ENCODE measurements at regions not wholly inside any gene's neighbourhood (a gene's known extent, or its start where the extent isn't known, plus 50 kb on each side); places are given as distances from the start of the nearest gene placed in this dataset.

DNA sequence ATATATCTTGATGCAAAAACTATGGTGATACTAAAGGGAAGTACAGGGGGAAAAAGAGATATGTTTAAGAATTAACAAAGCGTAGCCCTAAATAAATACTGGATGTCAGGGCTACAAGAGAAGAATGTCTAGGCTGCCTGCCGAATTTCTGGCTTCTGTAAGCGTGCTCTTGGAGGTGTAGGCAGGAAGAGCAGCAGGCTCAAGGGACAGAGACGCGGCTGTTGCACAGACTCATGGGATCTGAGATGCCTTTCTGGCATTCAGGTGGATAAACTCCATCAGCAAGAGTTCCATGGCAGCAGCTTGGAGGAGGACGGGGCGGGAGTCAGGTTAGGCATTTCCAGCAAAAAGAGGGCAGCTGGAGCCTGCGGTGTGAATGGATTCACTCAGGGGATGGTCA, 123.2 kb upstream of the TWIST2 start:
- no peak for TF ChIP-seq EZH2phosphoT487 (IDR thresholded peaks at IDR 0.05; ENCODE audit: borderline replicate concordance, low read depth, low read length)
- no peaks in the 10 kb centered on the region for H3K36me3 ChIP-seq (ENCODE audit: insufficient read depth, low read length)
- DNase-seq (ENCODE audit: low spot score): no peak
- no peaks in the 10 kb centered on the region for H3K4me1 ChIP-seq (ENCODE audit: insufficient read depth, low read length, poor library complexity, severe bottlenecking)
- no peaks in the 10 kb centered on the region for H3K79me2 ChIP-seq (ENCODE audit: insufficient read depth, low read depth, low read length)
- no peaks in the 10 kb centered on the region for H3K9me2 ChIP-seq (ENCODE audit: insufficient read depth, low read length)
- POLR2A ChIA-PET: no interaction called here
- H3K4me2 ChIP-seq (ENCODE audit: low read length): no peak overlapping the region
- intact Hi-C loops (cut with micrococcal nuclease; ENCODE audit: unreplicated experiment): no loop called here
- no peaks in the 10 kb centered on the region for H3K9me3 ChIP-seq (ENCODE audit: low read length)
- H3K27ac ChIP-seq (ENCODE audit: low read depth, low read length, poor library complexity, severe bottlenecking): no peak overlapping the region
- H3K4me3 ChIP-seq (ENCODE audit: low read depth, low read length, poor library complexity, severe bottlenecking): no peak overlapping the region
- no peaks in the 10 kb centered on the region for H4K20me1 ChIP-seq (ENCODE audit: insufficient read depth, low read length)
- no peak overlapping the region for H2AFZ ChIP-seq (ENCODE audit: low read length)
- BruUV-seq (replicated peaks): no TSS peak
- CTCF ChIA-PET (ENCODE audit: unreplicated experiment): no interaction called here

DNA sequence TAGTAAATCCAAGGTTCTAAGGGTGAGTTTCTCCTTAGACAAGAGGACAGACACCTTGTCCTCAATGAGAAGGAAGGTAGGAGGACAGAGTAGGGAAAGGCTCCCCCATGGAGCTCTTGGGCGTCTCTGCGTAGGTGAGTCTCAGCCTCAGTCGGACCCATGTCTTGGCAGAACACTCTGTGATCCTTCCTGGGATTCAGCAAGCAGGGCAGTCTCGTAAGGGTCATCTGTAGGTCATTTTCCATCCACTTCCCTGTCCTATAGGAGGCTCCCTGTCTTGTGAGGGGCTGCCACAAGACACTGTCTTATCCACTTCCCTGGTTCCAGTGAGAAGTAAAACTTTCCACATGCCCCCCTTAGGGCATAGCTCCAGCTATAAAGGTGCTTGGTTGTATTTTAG, 122.6 kb upstream of the TWIST2 start:
- intact Hi-C loops (cut with micrococcal nuclease; ENCODE audit: unreplicated experiment): no loop called here
- Histone ChIP-seq H4K20me1 (ENCODE audit: insufficient read depth, low read length) (no peaks in the 10 kb centered on the region), H3K4me2 (ENCODE audit: low read length) (no peak overlapping the region), H3K27ac (ENCODE audit: low read depth, low read length, poor library complexity, severe bottlenecking) (no peak overlapping the region), H3K9me2 (ENCODE audit: insufficient read depth, low read length) (no peaks in the 10 kb centered on the region), H3K4me3 (ENCODE audit: low read depth, low read length, poor library complexity, severe bottlenecking) (no peak overlapping the region), H3K9me3 (ENCODE audit: low read length) (no peaks in the 10 kb centered on the region), H3K4me1 (ENCODE audit: insufficient read depth, low read length, poor library complexity, severe bottlenecking) (no peaks in the 10 kb centered on the region), H2AFZ (ENCODE audit: low read length) (no peak overlapping the region), H3K79me2 (ENCODE audit: insufficient read depth, low read depth, low read length) (no peaks in the 10 kb centered on the region), H3K36me3 (ENCODE audit: insufficient read depth, low read length) (no peaks in the 10 kb centered on the region)
- DNase-seq (ENCODE audit: low spot score): no peak
- no TSS peak for BruUV-seq (replicated peaks)
- no peak for TF ChIP-seq EZH2phosphoT487 (IDR thresholded peaks at IDR 0.05; ENCODE audit: borderline replicate concordance, low read depth, low read length)
- TF ChIP-seq, protein P1, sequence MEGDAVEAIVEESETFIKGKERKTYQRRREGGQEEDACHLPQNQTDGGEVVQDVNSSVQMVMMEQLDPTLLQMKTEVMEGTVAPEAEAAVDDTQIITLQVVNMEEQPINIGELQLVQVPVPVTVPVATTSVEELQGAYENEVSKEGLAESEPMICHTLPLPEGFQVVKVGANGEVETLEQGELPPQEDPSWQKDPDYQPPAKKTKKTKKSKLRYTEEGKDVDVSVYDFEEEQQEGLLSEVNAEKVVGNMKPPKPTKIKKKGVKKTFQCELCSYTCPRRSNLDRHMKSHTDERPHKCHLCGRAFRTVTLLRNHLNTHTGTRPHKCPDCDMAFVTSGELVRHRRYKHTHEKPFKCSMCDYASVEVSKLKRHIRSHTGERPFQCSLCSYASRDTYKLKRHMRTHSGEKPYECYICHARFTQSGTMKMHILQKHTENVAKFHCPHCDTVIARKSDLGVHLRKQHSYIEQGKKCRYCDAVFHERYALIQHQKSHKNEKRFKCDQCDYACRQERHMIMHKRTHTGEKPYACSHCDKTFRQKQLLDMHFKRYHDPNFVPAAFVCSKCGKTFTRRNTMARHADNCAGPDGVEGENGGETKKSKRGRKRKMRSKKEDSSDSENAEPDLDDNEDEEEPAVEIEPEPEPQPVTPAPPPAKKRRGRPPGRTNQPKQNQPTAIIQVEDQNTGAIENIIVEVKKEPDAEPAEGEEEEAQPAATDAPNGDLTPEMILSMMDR (conservative IDR thresholded peaks at IDR 0.05; ENCODE audit: low read length): no peak
- CTCF ChIA-PET (ENCODE audit: unreplicated experiment): no interaction called here
- POLR2A ChIA-PET: no interaction called here

DNA sequence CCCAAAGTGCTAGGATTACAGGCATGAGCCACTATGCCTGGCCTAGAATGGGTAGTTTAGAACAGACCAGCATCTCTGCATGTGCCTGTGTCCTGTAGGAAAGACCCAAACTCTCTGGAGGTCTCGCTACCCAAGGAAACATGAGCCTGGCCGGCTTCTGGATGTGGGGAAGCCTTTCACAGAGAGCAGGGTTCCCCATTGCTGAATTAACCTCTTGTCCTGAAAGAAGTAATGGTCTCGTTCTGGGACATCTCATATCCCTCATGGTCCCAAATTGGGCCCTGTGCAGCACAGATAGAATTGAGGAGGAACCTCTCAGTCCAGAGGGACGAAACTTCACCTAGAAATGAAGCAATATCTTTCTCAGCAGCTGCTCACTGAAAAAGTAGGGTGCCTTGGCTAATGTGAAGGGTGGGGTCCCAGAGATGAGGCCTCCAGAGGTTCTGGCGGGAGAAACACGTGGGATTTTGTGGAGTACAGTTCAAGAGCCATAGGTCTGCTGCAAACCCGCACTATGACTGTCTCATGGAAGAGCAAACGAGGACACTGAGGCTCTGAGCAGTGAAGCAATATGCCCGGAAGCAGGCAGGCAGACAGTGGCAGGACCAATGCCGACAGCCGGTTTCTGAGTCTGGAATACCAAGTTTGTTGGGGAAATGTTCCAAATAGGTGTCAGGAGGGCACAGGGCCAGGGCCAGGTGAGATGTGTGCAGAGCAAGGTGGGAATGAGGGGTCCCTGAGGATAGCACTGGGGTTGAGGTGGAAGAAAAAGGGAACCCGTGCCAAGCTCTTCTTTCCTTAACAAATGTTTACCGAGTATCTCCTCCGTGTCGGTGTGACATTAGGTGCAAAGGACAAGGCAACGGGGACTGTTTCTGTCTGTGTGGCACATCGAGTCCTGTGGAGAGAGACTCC, 121.0 kb upstream of the TWIST2 start:
- no peak for TF ChIP-seq EZH2phosphoT487 (IDR thresholded peaks at IDR 0.05; ENCODE audit: borderline replicate concordance, low read depth, low read length)
- TF ChIP-seq, protein P1 (conservative IDR thresholded peaks at IDR 0.05; ENCODE audit: low read length): no peak
- H3K27ac ChIP-seq (ENCODE audit: low read depth, low read length, poor library complexity, severe bottlenecking): no peak overlapping the region
- intact Hi-C loops (cut with micrococcal nuclease; ENCODE audit: unreplicated experiment): no loop called here
- H3K36me3 ChIP-seq (ENCODE audit: insufficient read depth, low read length): no peaks in the 10 kb centered on the region
- H3K4me3 ChIP-seq (ENCODE audit: low read depth, low read length, poor library complexity, severe bottlenecking): no peak overlapping the region
- H3K9me3 ChIP-seq (ENCODE audit: low read length): no peaks in the 10 kb centered on the region
- CTCF ChIA-PET (ENCODE audit: unreplicated experiment): no interaction called here
- BruUV-seq (replicated peaks): no TSS peak
- POLR2A ChIA-PET: no interaction called here
- no peak overlapping the region for H2AFZ ChIP-seq (ENCODE audit: low read length)
- no peak for DNase-seq (ENCODE audit: low spot score)
- no peaks in the 10 kb centered on the region for H4K20me1 ChIP-seq (ENCODE audit: insufficient read depth, low read length)
- H3K4me2 ChIP-seq (ENCODE audit: low read length): no peak overlapping the region
- no peaks in the 10 kb centered on the region for H3K79me2 ChIP-seq (ENCODE audit: insufficient read depth, low read depth, low read length)
- no peaks in the 10 kb centered on the region for H3K4me1 ChIP-seq (ENCODE audit: insufficient read depth, low read length, poor library complexity, severe bottlenecking)
- no peaks in the 10 kb centered on the region for H3K9me2 ChIP-seq (ENCODE audit: insufficient read depth, low read length)

Measured in OCI-LY7 (cell line).